ENCODE measurements at regions not wholly inside any gene's neighbourhood (a gene's known extent, or its start where the extent isn't known, plus 50 kb on each side); places are given as distances from the start of the nearest gene placed in this dataset.

- no peaks in the 10 kb centered on the region for H3K27me3 Mint-ChIP-seq
Observed at GRCh38 chr2:150357770-150358467, 129.5 kb downstream of the RND3 start.

GRCh38 chr2:150355440-150355839, 132.0 kb downstream of the RND3 start:
- DNase-seq (ENCODE audit: low spot score in 2 of 2): no peak
- Mint-ChIP-seq H3K36me3 (ENCODE audit: insufficient read depth) (no peaks in the 10 kb centered on the region), H3K9me3 (peaks cover 5% of the 10 kb centered on the region), H3K4me1 (no peaks in the 10 kb centered on the region), H3K27me3 (no peaks in the 10 kb centered on the region), H3K27ac (ENCODE audit: low read depth) (no peak overlapping the region), H3K4me3 (no peak overlapping the region)
- no peak for ATAC-seq (replicated peaks; ENCODE audit: extremely low read depth, poor library complexity, severe bottlenecking)

More at GRCh38 chr2:150357770-150358467, 129.5 kb downstream of the RND3 start:
- no peaks in the 10 kb centered on the region for H3K36me3 Mint-ChIP-seq (ENCODE audit: insufficient read depth)
- no peak overlapping the region for H3K27ac Mint-ChIP-seq (ENCODE audit: low read depth)
- H3K4me3 Mint-ChIP-seq: no peak overlapping the region
- DNase-seq (ENCODE audit: low spot score in 2 of 2): no peak
- peaks cover 5% of the 10 kb centered on the region for H3K9me3 Mint-ChIP-seq
- H3K4me1 Mint-ChIP-seq: no peaks in the 10 kb centered on the region
- ATAC-seq (replicated peaks; ENCODE audit: extremely low read depth, poor library complexity, severe bottlenecking): no peak

GRCh38 chr2:150353376-150353775, 134.1 kb downstream of the RND3 start:
- H3K27ac Mint-ChIP-seq (ENCODE audit: low read depth): no peak overlapping the region
- no peak for ATAC-seq (replicated peaks; ENCODE audit: extremely low read depth, poor library complexity, severe bottlenecking)
- DNase-seq (ENCODE audit: low spot score in 2 of 2): no peak
- no peaks in the 10 kb centered on the region for H3K27me3 Mint-ChIP-seq
- no peak overlapping the region for H3K4me3 Mint-ChIP-seq
- peaks cover 5% of the 10 kb centered on the region for H3K9me3 Mint-ChIP-seq
- no peaks in the 10 kb centered on the region for H3K4me1 Mint-ChIP-seq
- H3K36me3 Mint-ChIP-seq (ENCODE audit: insufficient read depth): no peaks in the 10 kb centered on the region

GRCh38 chr2:150351922-150352321, 135.5 kb downstream of the RND3 start:
- no peak overlapping the region for H3K27ac Mint-ChIP-seq (ENCODE audit: low read depth)
- H3K36me3 Mint-ChIP-seq (ENCODE audit: insufficient read depth): no peaks in the 10 kb centered on the region
- H3K27me3 Mint-ChIP-seq: no peaks in the 10 kb centered on the region
- ATAC-seq (replicated peaks; ENCODE audit: extremely low read depth, poor library complexity, severe bottlenecking): no peak
- no peaks in the 10 kb centered on the region for H3K4me1 Mint-ChIP-seq
- DNase-seq (ENCODE audit: low spot score in 2 of 2): no peak
- peaks cover 5% of the 10 kb centered on the region for H3K9me3 Mint-ChIP-seq
- no peak overlapping the region for H3K4me3 Mint-ChIP-seq

GRCh38 chr2:150350500-150350899, 137.0 kb downstream of the RND3 start:
- H3K36me3 Mint-ChIP-seq (ENCODE audit: insufficient read depth): no peaks in the 10 kb centered on the region
- H3K9me3 Mint-ChIP-seq: peaks cover 6% of the 10 kb centered on the region
- H3K27me3 Mint-ChIP-seq: no peaks in the 10 kb centered on the region
- H3K4me1 Mint-ChIP-seq: no peaks in the 10 kb centered on the region
- ATAC-seq (replicated peaks; ENCODE audit: extremely low read depth, poor library complexity, severe bottlenecking): no peak
- H3K4me3 Mint-ChIP-seq: no peak overlapping the region
- H3K27ac Mint-ChIP-seq (ENCODE audit: low read depth): no peak overlapping the region
- DNase-seq (ENCODE audit: low spot score in 2 of 2): no peak

- no peak overlapping the region for H3K27ac Mint-ChIP-seq (ENCODE audit: low read depth)
- no peak overlapping the region for H3K4me3 Mint-ChIP-seq
- peaks cover 11% of the 10 kb centered on the region for H3K9me3 Mint-ChIP-seq
- no peaks in the 10 kb centered on the region for H3K36me3 Mint-ChIP-seq (ENCODE audit: insufficient read depth)
- DNase-seq (ENCODE audit: low spot score in 2 of 2) (no peak), ATAC-seq (replicated peaks; ENCODE audit: extremely low read depth, poor library complexity, severe bottlenecking) (no peak)
- H3K4me1 Mint-ChIP-seq: no peaks in the 10 kb centered on the region
- H3K27me3 Mint-ChIP-seq: no peaks in the 10 kb centered on the region
Observed at GRCh38 chr2:150346806-150347205, 140.7 kb downstream of the RND3 start.

- no peaks in the 10 kb centered on the region for H3K36me3 Mint-ChIP-seq (ENCODE audit: insufficient read depth)
Observed at GRCh38 chr2:150341982-150342680, 145.3 kb downstream of the RND3 start.

GRCh38 chr2:150339951-150340350, 147.5 kb downstream of the RND3 start:
- H3K27ac Mint-ChIP-seq (ENCODE audit: low read depth): no peak overlapping the region
- H3K9me3 Mint-ChIP-seq: peaks cover 9% of the 10 kb centered on the region
- H3K4me3 Mint-ChIP-seq: no peak overlapping the region
- no peaks in the 10 kb centered on the region for H3K27me3 Mint-ChIP-seq
- no peaks in the 10 kb centered on the region for H3K4me1 Mint-ChIP-seq
- no peaks in the 10 kb centered on the region for H3K36me3 Mint-ChIP-seq (ENCODE audit: insufficient read depth)
- ATAC-seq (replicated peaks; ENCODE audit: extremely low read depth, poor library complexity, severe bottlenecking): no peak
- DNase-seq (ENCODE audit: low spot score in 2 of 2): no peak

More at GRCh38 chr2:150341982-150342680, 145.3 kb downstream of the RND3 start:
- DNase-seq (ENCODE audit: low spot score in 2 of 2): no peak
- ATAC-seq (replicated peaks; ENCODE audit: extremely low read depth, poor library complexity, severe bottlenecking): no peak
- Mint-ChIP-seq H3K4me1 (no peaks in the 10 kb centered on the region), H3K4me3 (no peak overlapping the region), H3K9me3 (peaks cover 11% of the 10 kb centered on the region), H3K27me3 (no peaks in the 10 kb centered on the region), H3K27ac (ENCODE audit: low read depth) (no peak overlapping the region)

- Mint-ChIP-seq H3K27me3 (no peaks in the 10 kb centered on the region), H3K4me1 (no peaks in the 10 kb centered on the region), H3K27ac (ENCODE audit: low read depth) (no peak overlapping the region), H3K9me3 (peaks cover 5% of the 10 kb centered on the region), H3K4me3 (no peak overlapping the region), H3K36me3 (ENCODE audit: insufficient read depth) (no peaks in the 10 kb centered on the region)
- no peak for DNase-seq (ENCODE audit: low spot score in 2 of 2)
- ATAC-seq (replicated peaks; ENCODE audit: extremely low read depth, poor library complexity, severe bottlenecking): no peak
Observed at GRCh38 chr2:150339282-150339681, 148.2 kb downstream of the RND3 start.

GRCh38 chr2:150335596-150335995, 151.9 kb downstream of the RND3 start:
- Mint-ChIP-seq H3K4me1 (no peaks in the 10 kb centered on the region), H3K36me3 (ENCODE audit: insufficient read depth) (no peaks in the 10 kb centered on the region), H3K4me3 (no peak overlapping the region), H3K27me3 (no peaks in the 10 kb centered on the region), H3K27ac (ENCODE audit: low read depth) (no peak overlapping the region), H3K9me3 (peaks cover 5% of the 10 kb centered on the region)
- ATAC-seq (replicated peaks; ENCODE audit: extremely low read depth, poor library complexity, severe bottlenecking) (no peak), DNase-seq (ENCODE audit: low spot score in 2 of 2) (no peak)

- ATAC-seq (replicated peaks; ENCODE audit: extremely low read depth, poor library complexity, severe bottlenecking) (no peak), DNase-seq (ENCODE audit: low spot score in 2 of 2) (no peak)
- no peaks in the 10 kb centered on the region for H3K27me3 Mint-ChIP-seq
- H3K36me3 Mint-ChIP-seq (ENCODE audit: insufficient read depth): no peaks in the 10 kb centered on the region
- H3K4me3 Mint-ChIP-seq: no peak overlapping the region
- H3K27ac Mint-ChIP-seq (ENCODE audit: low read depth): no peak overlapping the region
- peaks cover 10% of the 10 kb centered on the region for H3K9me3 Mint-ChIP-seq
- H3K4me1 Mint-ChIP-seq: no peaks in the 10 kb centered on the region
Observed at GRCh38 chr2:150332383-150332782, 155.1 kb downstream of the RND3 start.

GRCh38 chr2:150327564-150328489, 159.6 kb downstream of the RND3 start:
- peaks cover 11% of the 10 kb centered on the region for H3K9me3 Mint-ChIP-seq
- DNase-seq (ENCODE audit: low spot score in 2 of 2) (no peak), ATAC-seq (replicated peaks; ENCODE audit: extremely low read depth, poor library complexity, severe bottlenecking) (no peak)
- no peak overlapping the region for H3K27ac Mint-ChIP-seq (ENCODE audit: low read depth)
- H3K4me1 Mint-ChIP-seq: no peaks in the 10 kb centered on the region
- no peak overlapping the region for H3K4me3 Mint-ChIP-seq
- no peaks in the 10 kb centered on the region for H3K36me3 Mint-ChIP-seq (ENCODE audit: insufficient read depth)
- no peaks in the 10 kb centered on the region for H3K27me3 Mint-ChIP-seq
